ENCODE measurements at regions not wholly inside any gene's neighbourhood (a gene's known extent, or its start where the extent isn't known, plus 50 kb on each side); places are given as distances from the start of the nearest gene placed in this dataset.

- no peak for DNase-seq
Observed at GRCh38 chr5:34570143-34570542, 86.0 kb upstream of the RAI14 start.

GRCh38 chr5:34570721-34571676, 85.1 kb upstream of the RAI14 start:
- peak; percentile 97 for DNase-seq

- DNase-seq, result peak; percentile 86
Observed at GRCh38 chr5:34571677-34572041, 84.5 kb upstream of the RAI14 start.

DNA sequence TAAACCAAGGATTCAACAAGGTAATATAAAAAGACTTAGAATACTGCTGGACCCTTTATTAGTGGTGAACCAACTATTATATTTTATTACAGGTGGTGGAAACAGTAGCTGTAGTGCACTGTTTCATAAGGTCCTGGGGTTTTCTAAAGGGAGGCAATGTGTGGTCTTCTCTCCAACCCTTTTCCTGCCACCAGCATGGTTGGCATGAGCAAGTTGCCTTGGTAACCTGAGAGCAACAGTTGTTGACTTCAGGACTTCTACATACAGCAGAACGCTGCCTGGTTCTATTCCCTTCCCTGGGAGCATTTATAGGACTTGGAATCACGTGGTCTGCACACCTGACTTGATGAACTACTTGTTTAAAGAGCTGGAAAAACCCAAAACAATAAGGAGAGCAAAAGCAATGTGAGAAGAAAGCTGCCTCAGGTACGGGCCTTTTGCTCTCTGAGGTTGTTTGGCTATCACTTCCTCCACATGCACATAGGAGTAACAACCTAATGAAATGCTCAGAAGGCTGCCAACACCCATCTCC, 81.1 kb upstream of the RAI14 start:
- DNase-seq, result no peak

GRCh38 chr5:34576891-34577666, 79.0 kb upstream of the RAI14 start:
- no peak for DNase-seq

DNA sequence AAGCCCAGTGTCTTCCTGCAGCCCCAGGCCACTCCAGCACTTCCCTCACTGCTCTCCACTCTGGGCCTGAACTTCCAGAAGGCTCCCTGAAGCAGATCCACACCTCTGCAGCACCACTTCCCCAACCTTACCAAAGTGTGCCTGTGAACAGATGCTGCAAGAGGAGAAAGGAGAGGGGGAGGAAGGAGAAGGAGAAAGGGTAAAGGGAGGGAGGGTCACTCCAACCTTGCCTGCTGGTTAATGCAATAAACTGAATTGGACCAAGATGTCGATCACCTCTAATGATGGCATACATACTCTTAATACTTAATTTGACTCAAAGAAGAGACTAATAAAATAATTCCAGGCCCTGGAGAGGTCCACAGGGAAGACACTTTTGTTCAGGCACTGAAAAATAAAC, 77.2 kb upstream of the RAI14 start:
- no peak for DNase-seq

- DNase-seq, result peak; percentile 57
Observed at GRCh38 chr5:34580983-34581382, 75.1 kb upstream of the RAI14 start.

- DNase-seq, result no peak
Observed at GRCh38 chr5:34582371-34582770, 73.8 kb upstream of the RAI14 start.

DNA sequence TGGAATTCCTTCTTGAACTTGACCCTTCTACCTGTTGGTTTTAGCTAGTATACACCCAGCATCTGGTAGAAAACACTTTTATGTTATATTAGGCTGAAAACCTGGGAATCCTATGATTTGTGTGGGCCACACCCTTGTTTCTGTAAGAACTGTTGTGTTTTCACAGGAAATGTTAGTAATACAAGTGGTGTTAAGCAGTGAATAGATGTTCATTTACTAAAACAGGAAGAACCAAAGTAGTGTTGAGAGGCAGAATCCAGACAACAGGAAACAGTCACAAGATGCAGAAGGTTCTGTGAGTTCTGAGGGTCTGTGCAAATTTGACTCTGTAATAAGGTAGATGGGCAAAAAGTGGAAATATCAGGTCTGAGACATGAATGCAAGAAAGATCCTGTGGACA, 73.0 kb upstream of the RAI14 start:
- no peak for DNase-seq

DNA sequence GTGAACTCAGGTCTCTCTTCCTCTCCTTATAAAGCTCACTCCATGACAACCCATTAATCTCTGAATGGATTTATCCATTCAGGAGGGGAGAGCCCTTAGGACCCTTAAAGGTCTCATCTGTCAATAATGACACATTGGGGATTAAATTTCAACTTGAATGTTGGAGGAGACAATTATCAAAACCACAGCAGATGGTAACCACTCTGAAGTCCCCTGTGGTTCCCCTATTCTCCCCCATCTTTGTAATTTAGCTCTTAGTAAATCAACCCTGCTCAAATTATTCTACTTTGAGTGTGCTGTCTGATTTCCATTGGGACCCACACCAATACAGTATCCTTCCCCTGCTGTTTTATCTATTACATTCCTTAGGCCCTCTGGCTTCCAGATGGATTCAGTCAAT, 72.0 kb upstream of the RAI14 start:
- DNase-seq, result no peak

DNA sequence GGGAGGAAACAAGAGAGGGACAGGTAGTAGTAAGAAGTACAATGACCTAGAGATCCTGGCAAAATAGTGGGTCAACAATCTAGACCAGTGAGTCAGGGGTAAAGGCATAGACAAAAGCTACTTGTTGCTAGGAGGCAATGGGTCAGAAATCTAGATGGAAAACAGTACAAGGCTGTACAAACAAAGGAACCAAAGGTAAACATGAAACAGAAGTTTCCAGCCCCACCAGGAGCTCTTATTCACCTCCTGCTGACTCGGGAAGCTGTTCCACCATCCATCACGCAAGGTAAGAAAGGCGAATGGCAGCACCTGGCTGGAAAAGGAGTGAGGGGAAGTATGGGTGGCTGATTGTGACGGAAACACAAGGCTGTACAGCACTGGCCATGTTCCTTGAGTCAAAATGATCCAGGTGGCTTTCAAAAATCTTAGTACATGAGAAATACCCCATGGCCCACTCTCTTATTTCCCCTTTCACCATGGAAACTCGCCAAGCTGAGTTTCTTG, 70.5 kb upstream of the RAI14 start:
- DNase-seq, result no peak

DNA sequence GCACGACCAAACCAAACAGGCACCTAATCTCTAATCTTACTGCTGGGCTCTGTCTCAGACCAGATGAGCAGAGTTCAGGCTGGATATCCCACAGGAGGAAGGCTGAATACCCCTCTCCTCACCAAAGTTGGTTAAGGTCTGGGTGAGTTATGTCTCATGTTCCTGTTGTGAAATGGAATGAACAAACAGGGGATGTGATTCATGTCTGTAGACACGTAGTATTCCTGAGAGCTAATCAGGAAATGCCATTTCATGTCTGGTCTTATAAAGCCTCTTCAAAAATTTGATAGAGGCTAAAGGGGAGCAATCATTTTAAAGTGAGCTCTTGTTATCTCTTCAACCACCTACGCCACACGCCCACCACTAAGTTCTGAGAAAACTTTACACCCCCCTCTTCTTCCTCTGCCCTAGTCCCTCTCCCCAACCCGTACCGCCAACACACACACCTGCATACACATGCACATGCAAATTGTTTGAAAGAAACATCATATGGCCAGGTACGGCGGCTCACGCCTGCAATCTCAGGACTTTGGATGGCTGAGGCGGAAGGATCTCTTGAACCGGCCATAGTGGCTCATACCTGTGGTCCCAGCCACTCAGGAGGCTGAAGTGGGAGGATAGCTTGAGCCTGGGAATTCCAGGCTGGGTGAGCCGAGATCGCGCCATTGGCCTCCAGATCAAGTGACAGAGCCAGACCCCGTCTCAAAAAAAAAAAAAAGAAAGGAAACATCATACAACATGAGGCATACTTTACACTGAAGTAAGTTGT, 69.8 kb upstream of the RAI14 start:
- DNase-seq, result peak; percentile 94

DNA sequence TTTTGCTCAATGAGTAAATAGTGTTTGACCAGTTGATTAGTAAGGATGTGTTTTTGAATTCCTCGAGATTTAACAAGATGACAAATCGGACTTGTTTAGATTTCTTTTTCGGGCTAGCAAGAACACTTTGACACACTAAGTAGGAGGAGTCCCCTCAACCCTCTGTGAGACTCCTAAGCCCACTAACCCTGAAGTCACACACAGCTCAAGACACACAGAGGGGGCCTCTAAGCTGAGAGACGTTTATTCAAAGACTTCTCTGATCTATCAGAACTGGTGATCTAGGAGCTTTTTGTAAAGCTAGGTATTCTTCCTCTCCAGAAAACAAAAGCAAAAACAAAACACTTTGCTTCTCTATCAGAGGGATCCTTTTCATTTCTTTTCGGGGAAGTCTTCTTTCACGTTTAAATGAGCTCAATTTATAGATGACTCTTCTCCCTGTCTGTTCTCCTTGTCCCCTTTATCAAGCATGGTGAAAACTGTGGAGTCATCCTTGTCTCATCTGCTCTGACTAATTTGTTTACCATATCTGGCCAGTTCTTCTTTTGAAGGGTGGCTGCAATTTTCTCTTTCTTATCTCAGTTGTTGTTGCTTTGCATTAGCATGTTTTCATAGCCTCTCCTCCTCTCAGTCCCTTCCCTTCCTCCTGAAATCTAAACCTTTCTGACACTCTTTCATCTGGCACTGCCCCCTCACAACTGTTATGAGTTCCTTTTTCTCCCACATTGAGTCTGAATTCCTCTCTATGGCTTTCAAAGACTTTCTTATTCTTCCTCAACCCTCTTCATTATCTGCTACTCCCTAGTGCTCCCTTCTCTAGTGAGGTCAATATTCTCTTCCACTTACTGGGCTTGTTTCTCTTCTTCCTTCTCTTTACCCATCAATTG, 68.5 kb upstream of the RAI14 start:
- DNase-seq, result peak; percentile 55

GRCh38 chr5:34589832-34590231, 66.3 kb upstream of the RAI14 start:
- no peak for DNase-seq

DNA sequence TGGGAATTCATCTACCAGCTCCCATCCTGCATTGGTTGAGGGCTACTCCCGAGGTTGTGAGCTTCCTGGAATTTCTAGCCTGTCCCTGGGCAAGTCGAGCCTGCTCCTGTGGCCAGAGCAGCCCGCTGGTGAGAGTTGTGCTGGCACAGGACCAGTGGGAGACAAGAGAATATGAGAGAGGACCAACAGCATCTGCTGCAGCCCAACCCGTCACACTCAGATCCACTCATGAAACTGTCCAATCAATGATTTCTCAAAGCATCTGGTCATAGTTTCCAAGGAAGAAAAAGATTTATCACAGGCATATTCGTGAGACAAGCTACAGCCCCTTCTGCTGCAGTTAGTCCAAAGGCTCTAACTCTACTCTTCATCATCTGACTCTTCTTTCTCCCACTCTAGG, 64.4 kb upstream of the RAI14 start:
- no peak for DNase-seq

- no peak for DNase-seq
Observed at GRCh38 chr5:34597034-34598027, 58.8 kb upstream of the RAI14 start.

DNA sequence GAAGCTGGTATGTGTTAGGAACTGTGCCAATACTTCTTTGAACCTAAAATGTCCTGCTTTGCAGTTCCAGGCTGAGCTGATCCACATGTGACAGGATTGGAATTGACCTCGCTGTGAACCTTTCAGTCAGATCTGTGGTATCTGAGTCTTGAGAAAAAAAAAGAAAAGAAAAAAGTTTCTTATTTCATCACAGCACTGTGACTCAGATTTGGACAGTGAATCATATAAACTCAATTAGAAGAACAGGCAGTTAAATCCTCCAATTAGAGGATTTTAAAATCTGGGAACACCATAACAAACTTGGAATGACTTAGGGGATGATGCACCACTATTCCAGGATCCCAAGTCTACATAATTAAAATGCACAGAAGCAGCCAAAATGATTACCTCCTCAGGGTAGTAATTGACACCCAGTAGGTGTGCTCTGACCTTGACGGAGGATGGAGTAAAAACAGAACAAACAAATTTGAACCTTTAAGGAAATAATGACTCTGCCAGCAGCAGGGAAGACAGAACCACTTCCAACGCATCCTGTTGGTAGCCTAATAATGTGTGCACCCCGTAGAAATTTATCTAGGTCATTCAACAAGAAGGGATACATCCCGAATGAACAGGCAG, 57.8 kb upstream of the RAI14 start:
- peak; percentile 94 for DNase-seq

- no peak for DNase-seq
Observed at GRCh38 chr5:34599471-34600117, 56.5 kb upstream of the RAI14 start.

- no peak for DNase-seq
Observed at GRCh38 chr5:34600118-34600493, 56.0 kb upstream of the RAI14 start.

DNA sequence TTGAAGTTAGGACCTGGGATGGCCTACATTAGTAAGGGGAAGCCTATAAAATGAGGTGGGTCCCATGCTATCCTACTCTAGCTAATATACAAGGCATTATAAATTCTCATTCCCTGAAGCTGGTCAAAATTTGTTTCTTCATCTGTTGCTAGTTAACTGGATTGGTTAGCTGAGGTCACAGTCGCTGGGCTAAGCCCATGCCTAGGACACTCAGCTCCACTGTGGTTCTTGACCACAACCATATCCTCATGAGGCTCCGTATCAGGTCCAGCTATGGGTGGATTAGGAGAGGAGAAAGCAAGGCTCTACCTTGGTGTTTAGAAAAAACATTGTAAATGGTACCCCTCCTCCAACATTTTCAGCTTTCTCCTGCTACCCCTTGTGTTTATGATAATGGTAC, 52.8 kb upstream of the RAI14 start:
- DNase-seq, result no peak
